GM18861 (cell line): ENCODE measurements at regions not wholly inside any gene's neighbourhood (a gene's known extent, or its start where the extent isn't known, plus 50 kb on each side); places are given as distances from the start of the nearest gene placed in this dataset.
"Not testable (repeated sequence)": the region's sequence is repeated elsewhere in the genome, so short reads cannot be mapped to it uniquely, and the experiment has no call there.

ENCODE experiments used
- ATAC-seq: cut with Tn5 transposase; IDR thresholded peaks from one replicate; pipeline ENCODE4 v1.9.1; 2021; ENCODE audit not compliant: unreplicated experiment

GRCh38 chr12:31822761-31823160 lies 93.9 kb upstream of the AMN1 start:
- ATAC-seq = no peak

GRCh38 chr12:31821484-31821883 lies 92.7 kb upstream of the AMN1 start:
- no peak for ATAC-seq

- ATAC-seq = no peak
These were observed 92.0 kb upstream of the AMN1 start for GRCh38 chr12:31820832-31821231.

- ATAC-seq = no peak
These were observed 90.6 kb upstream of the AMN1 start for GRCh38 chr12:31819427-31819826.

GRCh38 chr12:31818623-31819268 lies 89.9 kb upstream of the AMN1 start:
- no peak for ATAC-seq

- ATAC-seq = no peak
These were observed 88.3 kb upstream of the AMN1 start for GRCh38 chr12:31817120-31817519.

- ATAC-seq = no peak
These were observed 86.3 kb upstream of the AMN1 start for GRCh38 chr12:31815096-31815495.

GRCh38 chr12:31813305-31813704 lies 84.5 kb upstream of the AMN1 start:
- ATAC-seq = no peak

- no peak for ATAC-seq
These were observed 78.9 kb upstream of the AMN1 start for GRCh38 chr12:31807773-31808097.

- not testable (repeated sequence) for ATAC-seq
These were observed 78.4 kb upstream of the AMN1 start for GRCh38 chr12:31807081-31807772.

GRCh38 chr12:31805681-31806080 lies 76.9 kb upstream of the AMN1 start:
- ATAC-seq = not testable (repeated sequence)

- not testable (repeated sequence) for ATAC-seq
These were observed 75.9 kb upstream of the AMN1 start for GRCh38 chr12:31804707-31805106.

- no peak for ATAC-seq
These were observed 75.3 kb upstream of the AMN1 start for GRCh38 chr12:31804185-31804504.

- ATAC-seq = no peak
These were observed 74.7 kb upstream of the AMN1 start for GRCh38 chr12:31803306-31804184.

- no peak for ATAC-seq
These were observed 73.1 kb upstream of the AMN1 start for GRCh38 chr12:31801872-31802271.

- no peak for ATAC-seq
These were observed 68.5 kb upstream of the AMN1 start for GRCh38 chr12:31797230-31797872.

- no peak for ATAC-seq
These were observed 67.6 kb upstream of the AMN1 start for GRCh38 chr12:31796270-31796951.

- ATAC-seq = no peak
These were observed 65.9 kb upstream of the AMN1 start for GRCh38 chr12:31794745-31795144.

GRCh38 chr12:31791265-31791664 lies 62.4 kb upstream of the AMN1 start:
- ATAC-seq = not testable (repeated sequence)

- no peak for ATAC-seq
These were observed 61.9 kb upstream of the AMN1 start for GRCh38 chr12:31790759-31791158.

- no peak for ATAC-seq
These were observed 56.5 kb upstream of the AMN1 start for GRCh38 chr12:31785318-31785717.
